ENCODE measurements at regions not wholly inside any gene's neighbourhood (a gene's known extent, or its start where the extent isn't known, plus 50 kb on each side); places are given as distances from the start of the nearest gene placed in this dataset.

GRCh38 chr13:90032313-90032712, 1315.2 kb upstream of the MIR17HG start:
- no peak for TF ChIP-seq CTCF (IDR thresholded peaks at IDR 0.05)
- TF ChIP-seq REST (IDR thresholded peaks at IDR 0.05) = no peak
- no peak for TF ChIP-seq RFX5 (IDR thresholded peaks at IDR 0.05)
- TF ChIP-seq MAFK (IDR thresholded peaks at IDR 0.05; ENCODE audit: partially characterized antibody) = no peak
- no peak for TF ChIP-seq POLR2A (IDR thresholded peaks at IDR 0.05; ENCODE audit: low read length)
- no peak for TF ChIP-seq MAZ (IDR thresholded peaks at IDR 0.05; ENCODE audit: borderline replicate concordance, low read depth, low read length)
- TF ChIP-seq PHF8 (IDR thresholded peaks at IDR 0.05; ENCODE audit: borderline replicate concordance, low read depth) = no peak
